K562 (cell line): ENCODE measurements at regions not wholly inside any gene's neighbourhood (a gene's known extent, or its start where the extent isn't known, plus 50 kb on each side); places are given as distances from the start of the nearest gene placed in this dataset.
A peak's percentile ranks its signal among the peaks of the same experiment; 100 is the strongest.

ENCODE experiments used
- ATAC-seq: fragments of 200-7000 bp; cut with Tn5 transposase; 3 replicates; pipeline ENCODE4 v1.9.1; 2020; ENCODE audit warnings: moderate library complexity
- BruUV-seq: library from RNA; stranded (reverse); fragments of 400-500 nt; replicated peaks from 2 replicates; lab custom pipeline; 2021; lab: Mats Ljungman, UMichigan
- CTCF ChIA-PET: fragments of 300-600 bp; formaldehyde crosslinking; extraction: SDS; loops from one replicate; lab custom pipeline; 2021; ENCODE audit warnings: low intra/inter-chr PET ratio; lab: Yijun Ruan, JAX
- POLR2A ChIA-PET: fragments of 300-600, 350-650 bp; sonication (Branson Sonifier 250); formaldehyde crosslinking; extraction: SDS; loops from one replicate; lab custom pipeline; 2021; ENCODE audit warnings: antibody characterized with exemption, inconsistent platforms; lab: Yijun Ruan, JAX
- DNase-seq, 4 experiments: peaks; one replicate each; pipeline versions ENCODE4 v3.0.0 to v3.0.0-alpha.2; 2011 to 2018; ENCODE audit warnings: low spot score in 3 of 4, mixed read lengths in 3 of 4; ENCODE audit errors: extremely low read depth in 1 of 4
- FAIRE-seq: peaks from 2 replicates; lab custom pipeline; 2011; peaks lifted over from hg19 to GRCh38; lab: Jason Lieb, UNC
- H2AFZ ChIP-seq: 2 replicates; pipeline ENCODE4 v1.6.0; 2011; ENCODE audit warnings: low read depth, low read length, control low read depth, inconsistent platforms
- H3K27ac ChIP-seq: fragments of 200-600 bp; 3 replicates; pipeline ENCODE4 v1.8.0; 2011; ENCODE audit warnings: low read depth, mild to moderate bottlenecking, control low read depth, inconsistent platforms, low read length, moderate library complexity, mixed read lengths; ENCODE audit errors: extremely low read depth
- H3K27me3 ChIP-seq, 2 experiments: fragments of 300-600 bp in 1 of 2; 2 replicates in 1 of 2; 3 replicates in 1 of 2; pipeline versions ENCODE4 v1.6.0 to v1.8.0; 2011; ENCODE audit warnings: inconsistent platforms in 2 of 2, low read length in 2 of 2, mild to moderate bottlenecking in 1 of 2, mixed read lengths in 1 of 2, moderate library complexity in 1 of 2; ENCODE audit not compliant: control insufficient read depth in 2 of 2, insufficient read depth in 2 of 2
- H3K36me3 ChIP-seq: fragments of 300-600 bp; 3 replicates; pipeline ENCODE4 v1.8.0; 2011; ENCODE audit warnings: mild to moderate bottlenecking, low read length, inconsistent platforms; ENCODE audit not compliant: control insufficient read depth, insufficient read depth
- H3K4me1 ChIP-seq, 2 experiments: fragments of 200-600 bp in 1 of 2; replicated peaks in 1 of 2; 2 replicates in 1 of 2; 3 replicates in 1 of 2; pipeline versions ENCODE4 v1.5.1 to v1.8.0; 2011; ENCODE audit warnings: inconsistent platforms in 2 of 2, low read length in 2 of 2, mild to moderate bottlenecking in 1 of 2, mixed read lengths in 1 of 2, moderate library complexity in 1 of 2; ENCODE audit not compliant: control insufficient read depth in 2 of 2, insufficient read depth in 2 of 2
- H3K4me2 ChIP-seq: 2 replicates; pipeline ENCODE4 v1.6.1; 2011; ENCODE audit warnings: low read length, control low read depth, inconsistent platforms, mixed read lengths; ENCODE audit not compliant: insufficient read depth
- H3K4me3 ChIP-seq: fragments of 200-600 bp; sonication (generic), shearing (Covaris generic); 2 replicates; pipeline ENCODE4 v1.5.1; 2016; ENCODE audit warnings: control low read depth, inconsistent platforms
- H3K79me2 ChIP-seq: fragments of 200-600 bp; 3 replicates; pipeline ENCODE4 v1.8.0; 2011; ENCODE audit warnings: low read length, inconsistent platforms; ENCODE audit not compliant: control insufficient read depth, insufficient read depth
- H3K9ac ChIP-seq, 2 experiments: 2 replicates each; pipeline versions ENCODE4 v1.6.0 to v1.6.1; 2011; ENCODE audit warnings: low read depth in 2 of 2, low read length in 2 of 2, control low read depth in 1 of 2, inconsistent platforms in 1 of 2, mild to moderate bottlenecking in 1 of 2, mixed read lengths in 1 of 2; ENCODE audit not compliant: insufficient read depth in 1 of 2
- H3K9me1 ChIP-seq: one replicate; pipeline ENCODE4 v1.6.0; 2011; ENCODE audit warnings: inconsistent platforms, mild to moderate bottlenecking, low read length, moderate library complexity; ENCODE audit not compliant: control insufficient read depth, insufficient read depth
- H3K9me3 ChIP-seq: replicated peaks from 2 replicates; pipeline ENCODE4 v1.5.1; 2011; ENCODE audit warnings: low read depth, low read length, inconsistent platforms; ENCODE audit not compliant: control insufficient read depth, insufficient read depth
- H4K20me1 ChIP-seq: replicated peaks from 2 replicates; pipeline ENCODE4 v1.6.1; 2011; ENCODE audit warnings: low read length, inconsistent platforms, mixed read lengths; ENCODE audit not compliant: control insufficient read depth, insufficient read depth
- CBX1 ChIP-seq: sonication (generic); IDR thresholded peaks from 2 replicates; pipeline ENCODE4 v1.6.1; 2016; ENCODE audit warnings: antibody characterized with exemption, low read depth, mild to moderate bottlenecking
- EZH2 ChIP-seq: IDR thresholded peaks from 2 replicates; pipeline ENCODE4 v1.6.1; 2012; ENCODE audit warnings: low read depth, mild to moderate bottlenecking, inconsistent platforms, low read length, borderline replicate concordance
- GTF2E2 ChIP-seq: fragments of 200-800 bp; sonication (Bioruptor generic); IDR thresholded peaks from 2 replicates; pipeline ENCODE4 v1.6.1; 2016; ENCODE audit warnings: missing genetic modification characterization, missing compliant biosample characterization
- HDGF ChIP-seq: fragments of 450-650 bp; IDR thresholded peaks from 2 replicates; pipeline ENCODE4 v1.6.1; 2016
- HNRNPH1 ChIP-seq: fragments of 200-400 bp; formaldehyde crosslinking; optimal IDR thresholded peaks from 2 replicates; pipeline ENCODE3; 2017; ENCODE audit warnings: low read depth, mild to moderate bottlenecking, low read length, moderate library complexity
- IRF1 ChIP-seq: sonication (generic); formaldehyde crosslinking; IDR thresholded peaks from 2 replicates; pipeline ENCODE4 v1.8.0; 2022; ENCODE audit warnings: missing genetic modification reagents, mild to moderate bottlenecking, borderline replicate concordance
- KDM1A ChIP-seq, 2 experiments: fragments of 450-650 bp; IDR thresholded peaks; 2 replicates each; pipeline ENCODE4 v1.6.1; 2016; ENCODE audit warnings: mild to moderate bottlenecking in 2 of 2
- KLF6 ChIP-seq: fragments of 250-450 bp; sonication (Bioruptor Pico); IDR thresholded peaks from 2 replicates; pipeline ENCODE4 v1.4.0; 2020; ENCODE audit warnings: mild to moderate bottlenecking, moderate library complexity, borderline replicate concordance
- MCM3 ChIP-seq: fragments of 450-650 bp; IDR thresholded peaks from 2 replicates; pipeline ENCODE4 v1.6.1; 2016
- MCM5 ChIP-seq: fragments of 450-650 bp; IDR thresholded peaks from 2 replicates; pipeline ENCODE4 v1.6.1; 2016; ENCODE audit warnings: low read depth
- MEIS2 ChIP-seq: fragments of 450-650 bp; IDR thresholded peaks from 2 replicates; pipeline ENCODE4 v1.6.1; 2014; ENCODE audit warnings: mild to moderate bottlenecking; ENCODE audit not compliant: partially characterized antibody
- MXD1 ChIP-seq: fragments of 250-450 bp; sonication (Bioruptor Pico); IDR thresholded peaks from 2 replicates; pipeline ENCODE4 v1.8.0; 2021; ENCODE audit warnings: borderline replicate concordance, mild to moderate bottlenecking, moderate library complexity; ENCODE audit not compliant: poor library complexity, severe bottlenecking
- NCOA4 ChIP-seq: fragments of 450-650 bp; IDR thresholded peaks from 2 replicates; pipeline ENCODE4 v1.6.1; 2018; ENCODE audit warnings: mild to moderate bottlenecking; ENCODE audit not compliant: partially characterized antibody
- NFIX ChIP-seq: fragments of 250-450 bp; sonication (Bioruptor Pico); IDR thresholded peaks from 2 replicates; pipeline ENCODE4 v1.4.0; 2020; ENCODE audit warnings: low read depth, mild to moderate bottlenecking, moderate library complexity
- PCBP2 ChIP-seq: fragments of 200-400 bp; formaldehyde crosslinking; IDR thresholded peaks from 2 replicates; pipeline ENCODE4 v1.6.1; 2018; ENCODE audit warnings: low read length, low read depth, mild to moderate bottlenecking, moderate library complexity; ENCODE audit not compliant: poor library complexity, severe bottlenecking
- PTRF ChIP-seq: fragments of 450-650 bp; IDR thresholded peaks from 2 replicates; pipeline ENCODE4 v1.6.1; 2016; ENCODE audit warnings: mild to moderate bottlenecking, missing genetic modification characterization, missing compliant biosample characterization
- RBM25 ChIP-seq: fragments of 200-400 bp; formaldehyde crosslinking; IDR thresholded peaks from 2 replicates; pipeline ENCODE4 v1.6.1; 2018; ENCODE audit warnings: low read length, low read depth, moderate library complexity; ENCODE audit not compliant: severe bottlenecking
- RFX7 ChIP-seq: fragments of 250-450 bp; sonication (Bioruptor Pico); IDR thresholded peaks from 2 replicates; pipeline ENCODE4 v1.5.1; 2021; ENCODE audit warnings: mild to moderate bottlenecking
- SRSF3 ChIP-seq: fragments of 200-400 bp; formaldehyde crosslinking; IDR thresholded peaks from 2 replicates; pipeline ENCODE4 v1.6.1; 2016; ENCODE audit warnings: mild to moderate bottlenecking, low read length, moderate library complexity; ENCODE audit not compliant: insufficient read depth
- SRSF9 ChIP-seq: fragments of 200-400 bp; formaldehyde crosslinking; IDR thresholded peaks from 2 replicates; pipeline ENCODE4 v1.6.1; 2017; ENCODE audit warnings: low read depth, low read length, borderline replicate concordance
- THRAP3 ChIP-seq: fragments of 450-650 bp; IDR thresholded peaks from 2 replicates; pipeline ENCODE4 v1.6.1; 2016; ENCODE audit warnings: mild to moderate bottlenecking, inconsistent platforms, borderline replicate concordance
- ZFX ChIP-seq: sonication (generic); formaldehyde crosslinking; IDR thresholded peaks from 2 replicates; pipeline ENCODE4 v1.8.0; 2022; ENCODE audit warnings: mild to moderate bottlenecking, missing genetic modification reagents, moderate library complexity
- ZNF197 ChIP-seq: fragments of 200-800 bp; sonication (Bioruptor generic); IDR thresholded peaks from 2 replicates; pipeline ENCODE4 v1.6.1; 2016; ENCODE audit warnings: low read depth, missing genetic modification characterization, missing compliant biosample characterization
- ZNF263 ChIP-seq: sonication (generic); formaldehyde crosslinking; IDR thresholded peaks from 2 replicates; pipeline ENCODE4 v1.8.0; 2022; ENCODE audit warnings: mild to moderate bottlenecking, missing genetic modification reagents, borderline replicate concordance
- ZNF41 ChIP-seq: fragments of 250-450 bp; sonication (Bioruptor Pico); conservative IDR thresholded peaks from 2 replicates; pipeline ENCODE4 v1.4.0; 2020; ENCODE audit warnings: mild to moderate bottlenecking
- ZNF76 ChIP-seq: fragments of 250-450 bp; sonication (Bioruptor Pico); IDR thresholded peaks from 2 replicates; pipeline ENCODE4 v1.4.0; 2020; ENCODE audit warnings: mild to moderate bottlenecking, moderate library complexity, borderline replicate concordance
- WGBS: fragments of 100-300 bp; shearing (Covaris generic); methylation state at CpG from one replicate; pipeline ENCODE4 v1.1.6; 2016; ENCODE audit warnings: low coverage, mixed read lengths; ENCODE audit not compliant: insufficient coverage; ENCODE audit errors: missing lambda C conversion rate; 5-methylcytosine and 5-hydroxymethylcytosine counted together
- in situ Hi-C: fragments of 300-500 bp; cut with MboI; formaldehyde crosslinking; loops from 4 replicates; pipeline ENCODE4 v1.15.0; 2018; ENCODE audit warnings: inconsistent platforms, mixed read lengths
- intact Hi-C: fragments of 100-400 bp; cut with micrococcal nuclease; formaldehyde crosslinking; loops from 2 replicates; pipeline ENCODE4 v1.14.2; 2022

- H3K9me3 ChIP-seq = no peaks in the 10 kb centered on the region
- in situ Hi-C loops (no loop called here), intact Hi-C loops (no loop called here)
- no peak for DNase-seq
- H4K20me1 ChIP-seq = no peaks in the 10 kb centered on the region; the same call in 1 of the 2 replicates
- FAIRE-seq = no peak
- ChIA-PET CTCF (no interaction called here), POLR2A (interaction anchor here (1.1 kb wide), 1 partner anchor 20 kb away, joined by 3 read pairs; no protein-coding TSS in a partner anchor)
- 0% methylated on average over 6 of the region's 6 CpGs for WGBS
- no peak overlapping the region; the same call in 2 of the 3 replicates for H3K27ac ChIP-seq
- H3K36me3 ChIP-seq = no peaks in the 10 kb centered on the region
- H3K9ac ChIP-seq = 0 out of 4 replicates have a peak overlapping the region, but pooled peaks of 1 of the 2 experiments have one; percentile 26
- H3K27me3 ChIP-seq = peaks cover 0 to 5% of the 10 kb centered on the region in 2 experiments; a peak in 1 of 5 replicates
- no peak overlapping the region for H3K4me3 ChIP-seq
- no peak overlapping the region for H2AFZ ChIP-seq
- H3K4me2 ChIP-seq = no peak overlapping the region
- ATAC-seq = no peak
- H3K79me2 ChIP-seq = no peaks in the 10 kb centered on the region
- H3K4me1 ChIP-seq = no peaks in the 10 kb centered on the region; a peak in 1 of 5 replicates
- no TSS peak for BruUV-seq
- H3K9me1 ChIP-seq = no peaks in the 10 kb centered on the region
- TF ChIP-seq MCM5 (no peak), ZNF263 (CRISPR knock-in tag) (no peak), EZH2 (no peak), HNRNPH1 (no peak), NFIX (CRISPR knock-in tag) (no peak), ZNF197 (CRISPR knock-in tag) (no peak), IRF1 (CRISPR knock-in tag) (no peak), MCM3 (no peak), PTRF (no peak), HDGF (no peak), MXD1 (no peak), ZFX (CRISPR knock-in tag) (no peak), GTF2E2 (no peak), ZNF76 (CRISPR knock-in tag) (no peak), KLF6 (no peak), ZNF41 (CRISPR knock-in tag) (no peak), RBM25 (peak; percentile 72), SRSF9 (no peak), MEIS2 (no peak), SRSF3 (no peak), NCOA4 (no peak), PCBP2 (no peak), THRAP3 (no peak), CBX1 (no peak), KDM1A (IDR thresholded peaks at IDR 0.05) (0 out of 4 replicates have a peak, but pooled peaks of 1 of the 2 experiments have one; percentile 30), RFX7 (CRISPR knock-in tag) (no peak)
Observed at GRCh38 chr17:34825884-34826283, 135.4 kb downstream of the CCT6B start.
